ENCODE measurements at regions not wholly inside any gene's neighbourhood (a gene's known extent, or its start where the extent isn't known, plus 50 kb on each side); places are given as distances from the start of the nearest gene placed in this dataset.

DNA sequence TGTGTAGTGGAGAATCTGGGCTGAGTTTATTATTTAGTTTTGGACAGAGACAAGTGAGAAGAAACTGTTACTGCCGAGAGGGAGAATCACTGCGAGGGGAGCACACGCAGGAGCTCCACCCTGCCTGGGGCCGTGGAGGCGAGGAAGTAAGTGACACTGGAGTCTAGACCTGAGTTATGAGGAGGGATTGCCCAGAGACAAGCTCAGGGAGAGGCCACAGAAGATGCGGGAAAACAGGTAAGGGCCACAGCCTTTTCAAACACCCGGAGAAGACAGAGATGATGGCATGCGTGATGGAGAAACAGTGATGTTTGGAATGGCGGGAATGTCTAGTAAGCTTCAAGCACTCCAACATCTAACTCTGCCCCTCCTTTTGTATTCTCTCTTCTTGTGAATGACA lies 84.1 kb downstream of the TNFSF11 start:
- Histone ChIP-seq H3K27me3 (ENCODE audit: control insufficient read depth, insufficient read depth, low read length) (peaks cover 7% of the 10 kb centered on the region), H3K4me3 (replicated peaks in 1 of 4; ENCODE audit: control extremely low read depth in 1 of 4, insufficient read depth in 1 of 4, low read depth in 3 of 4, low read length in 4 of 4) (no peak overlapping the region)

DNA sequence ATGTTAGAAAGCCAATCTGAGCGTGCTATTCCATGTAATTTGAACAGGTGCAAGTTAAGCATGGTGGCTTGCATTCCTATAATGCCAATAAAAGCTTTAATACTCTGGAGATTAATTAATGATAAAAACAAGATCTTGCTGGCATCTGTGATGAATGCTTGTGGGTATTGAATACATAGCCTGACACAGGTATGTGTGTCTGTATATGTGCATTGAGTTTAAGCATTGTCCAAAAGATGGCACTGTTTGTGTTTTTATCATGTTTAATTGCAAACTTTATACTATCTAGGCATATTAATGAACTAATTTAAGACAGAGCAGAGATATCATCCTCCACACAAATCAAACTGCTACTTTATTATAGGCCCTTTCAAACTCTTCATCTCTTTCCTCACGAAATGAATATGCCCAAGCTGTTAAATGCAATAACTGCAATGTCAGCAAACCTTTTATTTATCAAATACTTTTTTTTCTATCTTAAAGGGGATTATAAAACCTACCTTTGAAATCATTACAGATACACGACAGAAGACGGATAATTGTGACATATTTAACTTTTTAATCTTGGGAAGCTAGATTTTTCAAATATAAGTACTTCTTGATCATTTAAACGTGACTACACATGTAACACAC lies 86.5 kb downstream of the TNFSF11 start:
- Histone ChIP-seq H3K4me3 (replicated peaks in 1 of 4; ENCODE audit: control extremely low read depth in 1 of 4, insufficient read depth in 1 of 4, low read depth in 3 of 4, low read length in 4 of 4) (no peak overlapping the region), H3K27ac (ENCODE audit: insufficient read depth, low read length) (no peak overlapping the region), H3K9ac (ENCODE audit: insufficient read depth, low read length) (no peak overlapping the region), H3K36me3 (ENCODE audit: control insufficient read depth, insufficient read depth, low read length) (no peaks in the 10 kb centered on the region), H3K79me2 (ENCODE audit: control insufficient read depth, insufficient read depth, low read length) (no peaks in the 10 kb centered on the region), H3K27me3 (ENCODE audit: control insufficient read depth, insufficient read depth, low read length) (peaks cover 7% of the 10 kb centered on the region), H3K4me1 (ENCODE audit: control insufficient read depth, extremely low read depth, insufficient read depth, low read length) (no peaks in the 10 kb centered on the region), H2AFZ (ENCODE audit: low read length) (no peak overlapping the region), H3K9me3 (ENCODE audit: control insufficient read depth, insufficient read depth, low read depth, low read length) (no peaks in the 10 kb centered on the region), H4K20me1 (ENCODE audit: control insufficient read depth, extremely low read depth, insufficient read depth, low read length) (no peaks in the 10 kb centered on the region), H3K4me2 (ENCODE audit: extremely low read depth, insufficient read depth, low read length) (no peak overlapping the region)
- DNase-seq (ENCODE audit: low read depth in 2 of 2) = peak; percentile 3 to 52
- TF ChIP-seq, protein P1, sequence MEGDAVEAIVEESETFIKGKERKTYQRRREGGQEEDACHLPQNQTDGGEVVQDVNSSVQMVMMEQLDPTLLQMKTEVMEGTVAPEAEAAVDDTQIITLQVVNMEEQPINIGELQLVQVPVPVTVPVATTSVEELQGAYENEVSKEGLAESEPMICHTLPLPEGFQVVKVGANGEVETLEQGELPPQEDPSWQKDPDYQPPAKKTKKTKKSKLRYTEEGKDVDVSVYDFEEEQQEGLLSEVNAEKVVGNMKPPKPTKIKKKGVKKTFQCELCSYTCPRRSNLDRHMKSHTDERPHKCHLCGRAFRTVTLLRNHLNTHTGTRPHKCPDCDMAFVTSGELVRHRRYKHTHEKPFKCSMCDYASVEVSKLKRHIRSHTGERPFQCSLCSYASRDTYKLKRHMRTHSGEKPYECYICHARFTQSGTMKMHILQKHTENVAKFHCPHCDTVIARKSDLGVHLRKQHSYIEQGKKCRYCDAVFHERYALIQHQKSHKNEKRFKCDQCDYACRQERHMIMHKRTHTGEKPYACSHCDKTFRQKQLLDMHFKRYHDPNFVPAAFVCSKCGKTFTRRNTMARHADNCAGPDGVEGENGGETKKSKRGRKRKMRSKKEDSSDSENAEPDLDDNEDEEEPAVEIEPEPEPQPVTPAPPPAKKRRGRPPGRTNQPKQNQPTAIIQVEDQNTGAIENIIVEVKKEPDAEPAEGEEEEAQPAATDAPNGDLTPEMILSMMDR (conservative IDR thresholded peaks at IDR 0.05 in 1 of 2, IDR thresholded peaks at IDR 0.05 in 1 of 2; ENCODE audit: low read depth in 1 of 2, low read length in 2 of 2) = peak; percentile 3 to 30
- no peak for TF ChIP-seq EZH2 (IDR thresholded peaks at IDR 0.05; ENCODE audit: low read length, missing control alignments)

More for the DNA sequence above, 84.1 kb downstream of the TNFSF11 start:
- Histone ChIP-seq H3K9me3 (ENCODE audit: control insufficient read depth, insufficient read depth, low read depth, low read length) (no peaks in the 10 kb centered on the region), H3K4me1 (ENCODE audit: control insufficient read depth, extremely low read depth, insufficient read depth, low read length) (no peaks in the 10 kb centered on the region), H3K36me3 (ENCODE audit: control insufficient read depth, insufficient read depth, low read length) (no peaks in the 10 kb centered on the region), H3K79me2 (ENCODE audit: control insufficient read depth, insufficient read depth, low read length) (no peaks in the 10 kb centered on the region), H3K4me2 (ENCODE audit: extremely low read depth, insufficient read depth, low read length) (no peak overlapping the region), H3K9ac (ENCODE audit: insufficient read depth, low read length) (no peak overlapping the region), H2AFZ (ENCODE audit: low read length) (no peak overlapping the region), H3K27ac (ENCODE audit: insufficient read depth, low read length) (no peak overlapping the region), H4K20me1 (ENCODE audit: control insufficient read depth, extremely low read depth, insufficient read depth, low read length) (no peaks in the 10 kb centered on the region)
- no peak for DNase-seq (ENCODE audit: low read depth in 2 of 2)
- no peak for TF ChIP-seq EZH2 (IDR thresholded peaks at IDR 0.05; ENCODE audit: low read length, missing control alignments)
- TF ChIP-seq, protein P1 (conservative IDR thresholded peaks at IDR 0.05 in 1 of 2, IDR thresholded peaks at IDR 0.05 in 1 of 2; ENCODE audit: low read depth in 1 of 2, low read length in 2 of 2) = no peak

DNA sequence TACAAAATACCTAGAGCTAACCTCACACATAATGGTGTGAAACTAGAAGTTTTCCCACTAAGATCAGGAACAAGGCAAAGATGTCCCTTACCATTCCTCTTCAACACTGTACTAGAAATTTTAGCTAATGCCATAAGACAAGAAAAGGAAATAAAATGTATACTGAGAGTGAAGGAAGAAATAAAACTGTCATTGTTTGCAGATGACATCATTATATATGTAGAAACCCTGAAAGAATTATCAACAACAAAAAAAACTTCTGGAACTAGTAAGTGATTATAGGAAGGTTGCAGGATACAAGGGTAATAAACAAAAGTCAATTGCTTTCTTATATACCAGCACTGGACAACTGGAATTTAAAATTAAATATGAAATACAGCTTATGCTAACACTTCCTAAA lies 93.7 kb downstream of the TNFSF11 start:
- Histone ChIP-seq H2AFZ (ENCODE audit: low read length) (no peak overlapping the region), H3K27me3 (ENCODE audit: control insufficient read depth, insufficient read depth, low read length) (no peaks in the 10 kb centered on the region), H3K9me3 (ENCODE audit: control insufficient read depth, insufficient read depth, low read depth, low read length) (no peaks in the 10 kb centered on the region), H3K9ac (ENCODE audit: insufficient read depth, low read length) (no peak overlapping the region), H4K20me1 (ENCODE audit: control insufficient read depth, extremely low read depth, insufficient read depth, low read length) (no peaks in the 10 kb centered on the region), H3K27ac (ENCODE audit: insufficient read depth, low read length) (no peak overlapping the region), H3K4me2 (ENCODE audit: extremely low read depth, insufficient read depth, low read length) (no peak overlapping the region), H3K79me2 (ENCODE audit: control insufficient read depth, insufficient read depth, low read length) (no peaks in the 10 kb centered on the region), H3K4me1 (ENCODE audit: control insufficient read depth, extremely low read depth, insufficient read depth, low read length) (no peaks in the 10 kb centered on the region), H3K4me3 (replicated peaks in 1 of 4; ENCODE audit: control extremely low read depth in 1 of 4, insufficient read depth in 1 of 4, low read depth in 3 of 4, low read length in 4 of 4) (no peak overlapping the region), H3K36me3 (ENCODE audit: control insufficient read depth, insufficient read depth, low read length) (no peaks in the 10 kb centered on the region)
- DNase-seq (ENCODE audit: low read depth in 2 of 2) = no peak
- TF ChIP-seq, protein P1 (conservative IDR thresholded peaks at IDR 0.05 in 1 of 2, IDR thresholded peaks at IDR 0.05 in 1 of 2; ENCODE audit: low read depth in 1 of 2, low read length in 2 of 2) = no peak
- TF ChIP-seq EZH2 (IDR thresholded peaks at IDR 0.05; ENCODE audit: low read length, missing control alignments) = no peak
